Lower leg skin (tissue), 4 donors: ENCODE measurements at regions not wholly inside any gene's neighbourhood (a gene's known extent, or its start where the extent isn't known, plus 50 kb on each side); places are given as distances from the start of the nearest gene placed in this dataset.
"Not testable (repeated sequence)": the region's sequence is repeated elsewhere in the genome, so short reads cannot be mapped to it uniquely, and the experiment has no call there.

Experiments
- DNase-seq, 2 donors: peaks; one replicate each; pipeline ENCODE4 v3.0.0-alpha.2; 2019; ENCODE audit warnings: low spot score in 2 of 2
- H3K4me3 ChIP-seq: fragments of 200-600 bp; sonication (generic); 2 replicates; pipeline ENCODE4 v1.5.1; 2017; ENCODE audit warnings: mild to moderate bottlenecking, low read depth; ENCODE audit not compliant: poor library complexity, severe bottlenecking
- POLR2A ChIP-seq, 2 donors: fragments of 450-650 bp; IDR thresholded peaks; one replicate each; pipeline ENCODE4 v1.6.1; 2016 to 2017; ENCODE audit warnings: antibody characterized with exemption in 2 of 2, mild to moderate bottlenecking in 1 of 2, moderate library complexity in 1 of 2
- WGBS, 2 donors: methylation state at CpG; one replicate each; pipeline ENCODE4 v1.1.5; 2018; 5-methylcytosine and 5-hydroxymethylcytosine counted together
- intact Hi-C: fragments of 100-400 bp; cut with DNase I; formaldehyde crosslinking; loops from one replicate; pipeline ENCODE4 v1.15.0; 2023; ENCODE audit warnings: low total_unique reads
- TF ChIP-seq, protein P1 (sequence below), 3 donors: fragments of 450-650 bp; IDR thresholded peaks; one replicate each; pipeline ENCODE4 v1.5.1; 2016; ENCODE audit warnings: antibody characterized with exemption in 3 of 3, mild to moderate bottlenecking in 3 of 3, moderate library complexity in 2 of 3

DNA sequence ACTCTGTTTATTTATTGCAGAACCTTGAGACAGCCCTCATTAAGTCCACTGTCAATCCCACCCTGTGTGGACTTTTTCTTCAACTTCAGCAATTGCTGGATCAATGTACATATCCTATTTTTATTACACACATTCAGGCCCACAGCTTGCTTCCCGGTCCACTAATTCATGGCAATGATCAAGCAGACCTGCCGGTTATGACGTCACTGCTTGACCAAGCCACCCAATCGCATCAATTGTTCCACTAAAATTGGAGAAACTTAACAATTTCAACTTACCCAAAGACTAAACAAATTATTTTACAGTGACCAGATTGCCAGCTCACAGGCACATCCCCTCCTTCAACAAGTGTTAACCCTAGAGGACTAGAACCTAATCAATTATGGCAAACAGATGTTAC is 240.4 kb upstream of the MAGEB18 start:
- intact Hi-C loops = no loop called here
- 90 to 93% methylated on average over 4 of the region's 4 CpGs for WGBS, 2 donors
- H3K4me3 ChIP-seq = no peak overlapping the region
- TF ChIP-seq, protein P1, sequence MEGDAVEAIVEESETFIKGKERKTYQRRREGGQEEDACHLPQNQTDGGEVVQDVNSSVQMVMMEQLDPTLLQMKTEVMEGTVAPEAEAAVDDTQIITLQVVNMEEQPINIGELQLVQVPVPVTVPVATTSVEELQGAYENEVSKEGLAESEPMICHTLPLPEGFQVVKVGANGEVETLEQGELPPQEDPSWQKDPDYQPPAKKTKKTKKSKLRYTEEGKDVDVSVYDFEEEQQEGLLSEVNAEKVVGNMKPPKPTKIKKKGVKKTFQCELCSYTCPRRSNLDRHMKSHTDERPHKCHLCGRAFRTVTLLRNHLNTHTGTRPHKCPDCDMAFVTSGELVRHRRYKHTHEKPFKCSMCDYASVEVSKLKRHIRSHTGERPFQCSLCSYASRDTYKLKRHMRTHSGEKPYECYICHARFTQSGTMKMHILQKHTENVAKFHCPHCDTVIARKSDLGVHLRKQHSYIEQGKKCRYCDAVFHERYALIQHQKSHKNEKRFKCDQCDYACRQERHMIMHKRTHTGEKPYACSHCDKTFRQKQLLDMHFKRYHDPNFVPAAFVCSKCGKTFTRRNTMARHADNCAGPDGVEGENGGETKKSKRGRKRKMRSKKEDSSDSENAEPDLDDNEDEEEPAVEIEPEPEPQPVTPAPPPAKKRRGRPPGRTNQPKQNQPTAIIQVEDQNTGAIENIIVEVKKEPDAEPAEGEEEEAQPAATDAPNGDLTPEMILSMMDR (IDR thresholded peaks at IDR 0.05) = no peak
- no peak for TF ChIP-seq POLR2A (IDR thresholded peaks at IDR 0.05)
- no peak for DNase-seq

DNA sequence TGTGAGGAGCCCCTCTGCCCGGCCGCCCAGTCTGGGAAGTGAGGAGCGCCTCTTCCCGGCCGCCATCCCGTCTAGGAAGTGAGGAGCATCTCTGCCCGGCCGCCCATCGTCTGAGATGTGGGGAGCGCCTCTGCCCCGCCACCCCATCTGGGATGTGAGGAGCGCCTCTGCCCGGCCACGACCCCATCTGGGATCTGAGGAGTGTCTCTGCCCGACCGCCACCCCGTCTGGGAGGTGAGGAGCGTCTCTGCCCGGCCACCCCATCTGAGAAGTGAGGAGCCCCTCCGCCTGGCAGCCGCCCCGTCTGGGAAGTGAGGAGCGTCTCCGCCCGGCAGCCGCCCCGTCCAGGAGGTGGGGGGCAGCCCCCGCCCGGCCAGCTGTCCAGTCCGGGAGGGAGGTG is 232.4 kb upstream of the MAGEB18 start:
- DNase-seq, H3K4me3 ChIP-seq, intact Hi-C loops: not testable (repeated sequence)
- 93% methylated on average over 14 of the region's 30 CpGs; no CpG with 5 or more reads in 1 of the 2 donors for WGBS, 2 donors

DNA sequence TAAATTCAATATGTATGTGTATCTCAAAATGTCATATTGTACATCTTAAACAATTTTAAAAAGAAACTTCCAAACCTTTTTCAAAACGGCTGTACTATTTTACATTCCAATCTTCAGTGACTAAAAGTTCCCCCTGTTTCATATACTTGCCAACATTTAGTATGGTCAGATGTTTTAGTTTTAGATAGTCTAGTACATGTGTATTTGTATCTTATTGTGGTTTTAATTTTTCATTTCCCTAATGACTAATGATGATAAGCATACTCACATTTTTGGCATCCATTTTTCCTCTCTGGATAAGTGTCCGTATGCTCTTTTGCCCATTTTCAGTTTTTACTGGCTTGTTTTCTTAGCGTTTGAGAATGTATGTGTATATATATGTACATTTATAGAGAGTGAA is 212.2 kb upstream of the MAGEB18 start:
- intact Hi-C loops = no loop called here
- H3K4me3 ChIP-seq = no peak overlapping the region
- TF ChIP-seq, protein P1 (IDR thresholded peaks at IDR 0.05) = no peak
- no peak for TF ChIP-seq POLR2A (IDR thresholded peaks at IDR 0.05)
- 49 to 71% methylated on average over 3 of the region's 3 CpGs for WGBS, 2 donors
- DNase-seq = no peak

DNA sequence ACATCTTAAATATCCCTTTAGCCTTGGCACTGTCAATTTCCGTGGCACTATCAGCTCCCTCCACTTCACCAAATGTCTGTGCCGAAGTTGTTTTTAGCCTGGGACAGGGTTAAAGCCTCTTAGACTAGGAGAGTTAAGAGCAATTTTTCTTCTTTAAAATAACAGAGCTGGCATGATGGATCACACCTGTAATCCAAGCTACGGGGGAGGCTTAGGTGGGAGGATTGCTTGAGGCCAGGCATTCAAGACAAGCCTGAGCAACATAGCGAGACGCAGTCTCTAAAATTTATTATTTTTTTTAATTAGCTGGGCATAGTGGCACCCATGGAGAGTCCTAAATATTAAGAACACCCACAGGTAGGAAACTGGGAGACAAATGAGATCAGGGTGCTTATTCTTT is 209.8 kb upstream of the MAGEB18 start:
- TF ChIP-seq, protein P1 (IDR thresholded peaks at IDR 0.05) = no peak
- no peak for TF ChIP-seq POLR2A (IDR thresholded peaks at IDR 0.05)
- 57 to 74% methylated on average over 5 of the region's 5 CpGs for WGBS, 2 donors
- intact Hi-C loops = no loop called here
- H3K4me3 ChIP-seq = no peak overlapping the region
- DNase-seq = no peak

DNA sequence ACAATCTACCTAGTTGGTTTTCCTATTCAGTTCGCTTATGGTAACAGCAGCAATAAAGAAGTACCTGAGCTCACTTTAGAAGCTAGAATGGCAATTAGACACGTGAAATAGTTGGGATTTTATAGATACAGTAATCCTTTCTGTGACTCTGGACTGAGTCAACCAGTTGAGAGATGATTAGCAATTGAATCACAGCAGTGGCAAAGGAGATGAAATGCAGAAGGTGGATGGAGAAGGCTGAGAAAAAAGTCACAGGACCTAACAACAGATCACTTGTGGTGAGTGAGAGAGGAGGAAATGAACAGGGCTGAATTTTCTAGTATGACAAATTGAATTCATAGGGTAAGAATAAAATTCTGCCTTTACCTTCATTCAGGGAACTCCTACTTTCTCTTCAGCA is 197.1 kb upstream of the MAGEB18 start:
- WGBS, 2 donors = 50 to 60% methylated on average over 2 of the region's 2 CpGs
- no peak for TF ChIP-seq POLR2A (IDR thresholded peaks at IDR 0.05)
- TF ChIP-seq, protein P1 (IDR thresholded peaks at IDR 0.05) = no peak
- H3K4me3 ChIP-seq = no peak overlapping the region
- DNase-seq = no peak
- intact Hi-C loops = no loop called here

DNA sequence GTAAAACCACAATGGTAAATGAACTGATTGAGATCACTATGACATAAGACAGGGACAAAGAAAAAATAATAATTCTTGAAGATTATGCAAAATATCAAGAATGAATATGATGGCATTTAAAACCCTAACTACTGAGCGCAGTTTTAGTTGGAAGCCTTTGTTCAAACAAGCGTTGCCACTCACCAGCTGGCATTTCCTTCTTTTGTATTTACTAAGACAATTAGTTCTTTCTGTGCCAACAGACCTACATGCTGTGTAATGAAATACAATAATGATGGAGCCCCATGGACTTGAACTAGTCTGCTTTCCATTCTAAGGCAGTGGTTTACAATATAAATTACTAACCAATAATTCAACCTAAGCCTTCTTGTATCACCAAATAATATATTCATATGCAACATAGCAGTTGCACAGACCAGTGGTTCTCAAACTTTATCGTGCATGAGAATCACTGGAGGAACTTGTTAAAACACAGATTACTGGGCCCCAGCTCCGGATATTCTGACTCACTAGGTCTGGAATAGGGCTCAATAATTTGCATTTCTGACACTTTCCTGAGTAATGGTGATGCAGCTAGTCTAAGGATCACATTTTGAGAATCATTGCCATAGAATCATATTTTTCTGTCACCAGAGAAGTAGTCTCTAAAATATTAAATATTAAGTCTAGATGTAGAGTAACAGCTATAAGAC is 196.4 kb upstream of the MAGEB18 start:
- intact Hi-C loops = no loop called here
- TF ChIP-seq POLR2A (IDR thresholded peaks at IDR 0.05) = no peak
- TF ChIP-seq, protein P1 (IDR thresholded peaks at IDR 0.05) = no peak
- no peak overlapping the region for H3K4me3 ChIP-seq
- WGBS, 2 donors = 65 to 75% methylated on average over 4 of the region's 4 CpGs
- no peak for DNase-seq
